ENCODE measurements at regions not wholly inside any gene's neighbourhood (a gene's known extent, or its start where the extent isn't known, plus 50 kb on each side); places are given as distances from the start of the nearest gene placed in this dataset.

- peak; percentile 65 for DNase-seq
Observed at GRCh38 chr5:160175438-160176218, 53.7 kb upstream of the FABP6 start.

GRCh38 chr5:160174780-160175437, 54.4 kb upstream of the FABP6 start:
- no peak for DNase-seq

- DNase-seq: no peak
Observed at GRCh38 chr5:160174290-160174689, 55.0 kb upstream of the FABP6 start.

- DNase-seq: no peak
Observed at GRCh38 chr5:160171666-160172065, 52.4 kb upstream of the PWWP2A start.

- no peak for DNase-seq
Observed at GRCh38 chr5:160169326-160169725, 50.1 kb upstream of the PWWP2A start.
